ENCODE measurements at regions not wholly inside any gene's neighbourhood (a gene's known extent, or its start where the extent isn't known, plus 50 kb on each side); places are given as distances from the start of the nearest gene placed in this dataset.

- no peak overlapping the region for H3K9ac ChIP-seq (ENCODE audit: low read length)
- H4K20me1 ChIP-seq (ENCODE audit: insufficient read depth): no peaks in the 10 kb centered on the region
- TF ChIP-seq RAD21 (conservative IDR thresholded peaks at IDR 0.05): no peak
- no peak for TF ChIP-seq POLR2AphosphoS5 (IDR thresholded peaks at IDR 0.05)
- no peak for TF ChIP-seq MXI1 (conservative IDR thresholded peaks at IDR 0.05; ENCODE audit: poor library complexity, severe bottlenecking)
- TF ChIP-seq SMC3 (conservative IDR thresholded peaks at IDR 0.05; ENCODE audit: poor library complexity): no peak
- no peak for TF ChIP-seq EP300 (conservative IDR thresholded peaks at IDR 0.05; ENCODE audit: poor library complexity, severe bottlenecking)
- TF ChIP-seq, protein P1, sequence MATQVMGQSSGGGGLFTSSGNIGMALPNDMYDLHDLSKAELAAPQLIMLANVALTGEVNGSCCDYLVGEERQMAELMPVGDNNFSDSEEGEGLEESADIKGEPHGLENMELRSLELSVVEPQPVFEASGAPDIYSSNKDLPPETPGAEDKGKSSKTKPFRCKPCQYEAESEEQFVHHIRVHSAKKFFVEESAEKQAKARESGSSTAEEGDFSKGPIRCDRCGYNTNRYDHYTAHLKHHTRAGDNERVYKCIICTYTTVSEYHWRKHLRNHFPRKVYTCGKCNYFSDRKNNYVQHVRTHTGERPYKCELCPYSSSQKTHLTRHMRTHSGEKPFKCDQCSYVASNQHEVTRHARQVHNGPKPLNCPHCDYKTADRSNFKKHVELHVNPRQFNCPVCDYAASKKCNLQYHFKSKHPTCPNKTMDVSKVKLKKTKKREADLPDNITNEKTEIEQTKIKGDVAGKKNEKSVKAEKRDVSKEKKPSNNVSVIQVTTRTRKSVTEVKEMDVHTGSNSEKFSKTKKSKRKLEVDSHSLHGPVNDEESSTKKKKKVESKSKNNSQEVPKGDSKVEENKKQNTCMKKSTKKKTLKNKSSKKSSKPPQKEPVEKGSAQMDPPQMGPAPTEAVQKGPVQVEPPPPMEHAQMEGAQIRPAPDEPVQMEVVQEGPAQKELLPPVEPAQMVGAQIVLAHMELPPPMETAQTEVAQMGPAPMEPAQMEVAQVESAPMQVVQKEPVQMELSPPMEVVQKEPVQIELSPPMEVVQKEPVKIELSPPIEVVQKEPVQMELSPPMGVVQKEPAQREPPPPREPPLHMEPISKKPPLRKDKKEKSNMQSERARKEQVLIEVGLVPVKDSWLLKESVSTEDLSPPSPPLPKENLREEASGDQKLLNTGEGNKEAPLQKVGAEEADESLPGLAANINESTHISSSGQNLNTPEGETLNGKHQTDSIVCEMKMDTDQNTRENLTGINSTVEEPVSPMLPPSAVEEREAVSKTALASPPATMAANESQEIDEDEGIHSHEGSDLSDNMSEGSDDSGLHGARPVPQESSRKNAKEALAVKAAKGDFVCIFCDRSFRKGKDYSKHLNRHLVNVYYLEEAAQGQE (IDR thresholded peaks at IDR 0.05; ENCODE audit: borderline replicate concordance): no peak
- TF ChIP-seq, protein P2, sequence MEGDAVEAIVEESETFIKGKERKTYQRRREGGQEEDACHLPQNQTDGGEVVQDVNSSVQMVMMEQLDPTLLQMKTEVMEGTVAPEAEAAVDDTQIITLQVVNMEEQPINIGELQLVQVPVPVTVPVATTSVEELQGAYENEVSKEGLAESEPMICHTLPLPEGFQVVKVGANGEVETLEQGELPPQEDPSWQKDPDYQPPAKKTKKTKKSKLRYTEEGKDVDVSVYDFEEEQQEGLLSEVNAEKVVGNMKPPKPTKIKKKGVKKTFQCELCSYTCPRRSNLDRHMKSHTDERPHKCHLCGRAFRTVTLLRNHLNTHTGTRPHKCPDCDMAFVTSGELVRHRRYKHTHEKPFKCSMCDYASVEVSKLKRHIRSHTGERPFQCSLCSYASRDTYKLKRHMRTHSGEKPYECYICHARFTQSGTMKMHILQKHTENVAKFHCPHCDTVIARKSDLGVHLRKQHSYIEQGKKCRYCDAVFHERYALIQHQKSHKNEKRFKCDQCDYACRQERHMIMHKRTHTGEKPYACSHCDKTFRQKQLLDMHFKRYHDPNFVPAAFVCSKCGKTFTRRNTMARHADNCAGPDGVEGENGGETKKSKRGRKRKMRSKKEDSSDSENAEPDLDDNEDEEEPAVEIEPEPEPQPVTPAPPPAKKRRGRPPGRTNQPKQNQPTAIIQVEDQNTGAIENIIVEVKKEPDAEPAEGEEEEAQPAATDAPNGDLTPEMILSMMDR (IDR thresholded peaks at IDR 0.05; ENCODE audit: poor library complexity, severe bottlenecking): no peak
- H3K27ac ChIP-seq (ENCODE audit: low read length): no peak overlapping the region
- no peak overlapping the region for H3K4me2 ChIP-seq (ENCODE audit: low read length)
- H3K27me3 ChIP-seq (ENCODE audit: insufficient read depth, low read depth, low read length): no peaks in the 10 kb centered on the region
- H2AFZ ChIP-seq (ENCODE audit: low read depth, low read length): no peak overlapping the region
- no peak overlapping the region for H3K4me3 ChIP-seq (ENCODE audit: low read length)
- no peaks in the 10 kb centered on the region for H3F3A ChIP-seq (ENCODE audit: insufficient read depth, low read length, poor library complexity, severe bottlenecking)
- no peaks in the 10 kb centered on the region for H3K9me2 ChIP-seq (ENCODE audit: insufficient read depth, low read length)
- no peaks in the 10 kb centered on the region for H3K79me2 ChIP-seq (replicated peaks; ENCODE audit: insufficient read depth, low read length)
- no peaks in the 10 kb centered on the region for H3K36me3 ChIP-seq (ENCODE audit: insufficient read depth, low read length)
- peaks cover 4% of the 10 kb centered on the region for H3K9me3 ChIP-seq (ENCODE audit: low read length)
These were observed 142.4 kb upstream of the RUNX3 start for GRCh38 chr1:25072461-25072860.

DNA sequence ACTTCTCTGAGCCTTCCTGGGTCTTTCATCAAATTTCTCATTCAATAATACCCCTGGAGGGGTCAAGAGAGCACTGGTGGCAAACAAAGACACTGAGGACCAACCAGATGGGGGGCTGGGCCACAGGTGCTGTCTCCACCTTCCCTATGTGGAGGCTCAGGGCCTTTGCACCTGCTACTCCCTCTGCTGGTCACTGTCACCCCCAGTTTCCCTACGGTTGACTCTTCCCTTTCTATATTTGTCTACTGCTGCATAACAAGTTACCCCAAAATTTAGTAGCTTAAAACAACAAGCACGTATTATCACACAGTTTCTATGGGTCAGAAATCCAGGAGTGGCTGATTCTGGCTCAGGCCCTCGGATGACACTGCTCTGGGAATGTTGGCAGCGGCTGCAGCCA lies 138.8 kb upstream of the RUNX3 start:
- H3F3A ChIP-seq (ENCODE audit: insufficient read depth, low read length, poor library complexity, severe bottlenecking): no peaks in the 10 kb centered on the region

More for the DNA sequence above, 138.8 kb upstream of the RUNX3 start:
- Histone ChIP-seq H3K27ac (ENCODE audit: low read length) (no peak overlapping the region), H3K9me3 (ENCODE audit: low read length) (no peaks in the 10 kb centered on the region), H4K20me1 (ENCODE audit: insufficient read depth) (no peaks in the 10 kb centered on the region), H3K79me2 (replicated peaks; ENCODE audit: insufficient read depth, low read length) (no peaks in the 10 kb centered on the region), H3K4me2 (ENCODE audit: low read length) (no peak overlapping the region), H3K9ac (ENCODE audit: low read length) (no peak overlapping the region), H3K36me3 (ENCODE audit: insufficient read depth, low read length) (no peaks in the 10 kb centered on the region), H2AFZ (ENCODE audit: low read depth, low read length) (no peak overlapping the region), H3K4me3 (ENCODE audit: low read length) (no peak overlapping the region), H3K27me3 (ENCODE audit: insufficient read depth, low read depth, low read length) (no peaks in the 10 kb centered on the region), H3K9me2 (ENCODE audit: insufficient read depth, low read length) (no peaks in the 10 kb centered on the region)
- TF ChIP-seq MXI1 (conservative IDR thresholded peaks at IDR 0.05; ENCODE audit: poor library complexity, severe bottlenecking): no peak
- TF ChIP-seq, protein P2 (IDR thresholded peaks at IDR 0.05; ENCODE audit: poor library complexity, severe bottlenecking): no peak
- no peak for TF ChIP-seq EP300 (conservative IDR thresholded peaks at IDR 0.05; ENCODE audit: poor library complexity, severe bottlenecking)
- no peak for TF ChIP-seq POLR2AphosphoS5 (IDR thresholded peaks at IDR 0.05)
- no peak for TF ChIP-seq TAF1 (IDR thresholded peaks at IDR 0.05; ENCODE audit: low read depth)
- no peak for TF ChIP-seq RAD21 (conservative IDR thresholded peaks at IDR 0.05)
- no peak for TF ChIP-seq SMC3 (conservative IDR thresholded peaks at IDR 0.05; ENCODE audit: poor library complexity)
- no peak for TF ChIP-seq EZH2 (IDR thresholded peaks at IDR 0.05; ENCODE audit: borderline replicate concordance, insufficient read depth, low read length, poor library complexity, severe bottlenecking)
- TF ChIP-seq, protein P1 (IDR thresholded peaks at IDR 0.05; ENCODE audit: borderline replicate concordance): no peak
